Fibroblast of pulmonary artery (primary cell): ENCODE measurements at regions not wholly inside any gene's neighbourhood (a gene's known extent, or its start where the extent isn't known, plus 50 kb on each side); places are given as distances from the start of the nearest gene placed in this dataset.
A peak's percentile ranks its signal among the peaks of the same experiment; 100 is the strongest.

Experiments
- DNase-seq: peaks from one replicate; pipeline ENCODE4 v3.0.0-alpha.2; 2010; ENCODE audit warnings: low read depth
- H3K4me3 ChIP-seq: replicated peaks from 2 replicates; pipeline ENCODE4 v1.5.1; 2011; ENCODE audit warnings: low read depth, mild to moderate bottlenecking, control low read depth, low read length, moderate library complexity
- TF ChIP-seq, protein P1 (sequence below): IDR thresholded peaks from 2 replicates; pipeline ENCODE4 v1.5.1; 2011; ENCODE audit warnings: mild to moderate bottlenecking, control low read depth, low read length, inconsistent platforms; ENCODE audit errors: missing control alignments

GRCh38 chr13:54627646-54628372, 1599.2 kb downstream of the OLFM4 start:
- no peak overlapping the region for H3K4me3 ChIP-seq
- no peak for DNase-seq
- TF ChIP-seq, protein P1, sequence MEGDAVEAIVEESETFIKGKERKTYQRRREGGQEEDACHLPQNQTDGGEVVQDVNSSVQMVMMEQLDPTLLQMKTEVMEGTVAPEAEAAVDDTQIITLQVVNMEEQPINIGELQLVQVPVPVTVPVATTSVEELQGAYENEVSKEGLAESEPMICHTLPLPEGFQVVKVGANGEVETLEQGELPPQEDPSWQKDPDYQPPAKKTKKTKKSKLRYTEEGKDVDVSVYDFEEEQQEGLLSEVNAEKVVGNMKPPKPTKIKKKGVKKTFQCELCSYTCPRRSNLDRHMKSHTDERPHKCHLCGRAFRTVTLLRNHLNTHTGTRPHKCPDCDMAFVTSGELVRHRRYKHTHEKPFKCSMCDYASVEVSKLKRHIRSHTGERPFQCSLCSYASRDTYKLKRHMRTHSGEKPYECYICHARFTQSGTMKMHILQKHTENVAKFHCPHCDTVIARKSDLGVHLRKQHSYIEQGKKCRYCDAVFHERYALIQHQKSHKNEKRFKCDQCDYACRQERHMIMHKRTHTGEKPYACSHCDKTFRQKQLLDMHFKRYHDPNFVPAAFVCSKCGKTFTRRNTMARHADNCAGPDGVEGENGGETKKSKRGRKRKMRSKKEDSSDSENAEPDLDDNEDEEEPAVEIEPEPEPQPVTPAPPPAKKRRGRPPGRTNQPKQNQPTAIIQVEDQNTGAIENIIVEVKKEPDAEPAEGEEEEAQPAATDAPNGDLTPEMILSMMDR = no peak

GRCh38 chr13:54628383-54628782, 1599.8 kb downstream of the OLFM4 start:
- no peak for DNase-seq
- TF ChIP-seq, protein P1 = no peak
- H3K4me3 ChIP-seq = no peak overlapping the region

DNA sequence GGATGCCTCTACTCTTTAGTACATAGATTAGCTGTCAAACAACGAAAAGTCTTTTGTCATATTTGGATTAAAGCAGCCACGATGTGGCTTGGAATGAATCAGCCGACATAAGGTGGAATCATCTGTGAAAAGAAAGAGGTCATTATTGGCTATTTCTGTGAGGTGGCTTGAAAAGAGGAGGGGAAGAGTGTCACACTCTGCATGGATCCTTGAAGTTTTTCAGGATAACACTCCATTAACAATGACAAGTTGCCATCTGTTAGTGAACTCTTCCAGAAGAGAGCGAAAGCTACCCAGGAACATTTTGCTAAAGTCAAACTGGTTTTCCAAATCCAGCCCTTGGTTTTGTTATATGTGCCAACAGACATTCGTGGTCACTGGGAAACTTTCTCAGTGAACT, 1604.8 kb downstream of the OLFM4 start:
- TF ChIP-seq, protein P1 = no peak
- no peak for DNase-seq
- no peak overlapping the region for H3K4me3 ChIP-seq

DNA sequence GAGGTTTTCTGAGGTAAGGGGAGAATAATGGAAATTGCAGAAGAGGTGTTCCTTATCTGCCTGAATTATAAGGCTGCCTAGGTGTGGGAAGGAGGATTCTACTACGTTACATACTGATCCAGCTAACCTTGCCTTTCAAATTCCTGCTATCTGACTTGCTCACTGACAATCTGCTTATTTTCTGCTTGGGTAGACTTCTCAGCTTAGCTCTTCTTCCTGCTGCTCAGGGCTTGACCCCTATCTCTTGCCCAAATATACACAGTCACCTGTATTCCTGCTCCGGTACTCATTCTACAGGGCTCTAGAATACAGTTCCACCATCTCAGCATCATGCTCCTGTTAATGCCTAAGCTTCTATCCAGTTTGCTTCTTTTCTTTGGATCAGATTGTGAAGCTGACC, 1607.6 kb downstream of the OLFM4 start:
- H3K4me3 ChIP-seq = no peak overlapping the region
- TF ChIP-seq, protein P1 = no peak
- no peak for DNase-seq

- DNase-seq = peak; percentile 3
- TF ChIP-seq, protein P1 = no peak
- no peak overlapping the region for H3K4me3 ChIP-seq
These were observed 1608.8 kb downstream of the OLFM4 start for GRCh38 chr13:54637366-54637765.

DNA sequence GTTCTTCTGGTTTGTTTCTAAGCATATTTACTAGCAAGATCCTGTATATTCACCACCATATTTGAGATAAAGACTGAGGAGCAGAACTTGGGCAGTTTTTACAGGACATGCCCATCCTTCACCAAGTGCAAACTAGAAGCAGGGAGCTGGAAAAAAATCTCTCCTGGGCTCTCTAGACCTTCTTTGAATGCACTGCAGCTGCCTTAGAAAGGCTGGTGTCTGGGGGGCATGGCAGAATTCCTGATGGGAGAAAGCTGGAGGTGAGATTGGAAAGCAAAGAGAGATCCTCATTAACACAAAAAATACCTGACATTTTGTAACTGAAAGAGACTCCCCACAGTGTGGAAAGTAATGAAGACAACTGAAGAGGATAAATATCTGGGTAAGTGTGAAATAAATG, 1612.1 kb downstream of the OLFM4 start:
- TF ChIP-seq, protein P1 = no peak
- DNase-seq = no peak
- H3K4me3 ChIP-seq = no peak overlapping the region

DNA sequence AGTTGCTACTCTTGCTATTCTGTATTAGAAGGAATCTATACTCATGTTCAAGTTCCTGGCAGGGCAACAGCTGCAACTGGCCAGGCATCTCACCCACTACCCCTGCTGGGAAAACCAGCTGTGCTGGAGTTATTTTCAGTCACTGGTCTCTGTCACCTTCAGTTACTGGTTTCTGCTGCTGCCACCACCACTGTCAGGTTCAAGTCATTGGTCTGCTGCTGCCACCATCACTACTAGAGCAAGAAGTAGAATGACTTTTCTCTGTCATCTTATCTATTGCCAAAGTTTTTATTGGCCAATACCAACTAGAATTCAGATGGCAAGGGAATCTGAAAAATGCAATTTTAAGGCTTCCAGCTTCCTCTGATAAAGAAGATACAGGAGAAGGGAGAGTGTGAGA, 1615.2 kb downstream of the OLFM4 start:
- H3K4me3 ChIP-seq = no peak overlapping the region
- TF ChIP-seq, protein P1 = no peak
- no peak for DNase-seq
